Right lung (tissue), 2 donors: ENCODE measurements at regions not wholly inside any gene's neighbourhood (a gene's known extent, or its start where the extent isn't known, plus 50 kb on each side); places are given as distances from the start of the nearest gene placed in this dataset.

ENCODE experiments used
- DNase-seq, 2 donors: peaks; one replicate each; pipeline ENCODE4 v3.0.0-alpha.2; 2013

DNA sequence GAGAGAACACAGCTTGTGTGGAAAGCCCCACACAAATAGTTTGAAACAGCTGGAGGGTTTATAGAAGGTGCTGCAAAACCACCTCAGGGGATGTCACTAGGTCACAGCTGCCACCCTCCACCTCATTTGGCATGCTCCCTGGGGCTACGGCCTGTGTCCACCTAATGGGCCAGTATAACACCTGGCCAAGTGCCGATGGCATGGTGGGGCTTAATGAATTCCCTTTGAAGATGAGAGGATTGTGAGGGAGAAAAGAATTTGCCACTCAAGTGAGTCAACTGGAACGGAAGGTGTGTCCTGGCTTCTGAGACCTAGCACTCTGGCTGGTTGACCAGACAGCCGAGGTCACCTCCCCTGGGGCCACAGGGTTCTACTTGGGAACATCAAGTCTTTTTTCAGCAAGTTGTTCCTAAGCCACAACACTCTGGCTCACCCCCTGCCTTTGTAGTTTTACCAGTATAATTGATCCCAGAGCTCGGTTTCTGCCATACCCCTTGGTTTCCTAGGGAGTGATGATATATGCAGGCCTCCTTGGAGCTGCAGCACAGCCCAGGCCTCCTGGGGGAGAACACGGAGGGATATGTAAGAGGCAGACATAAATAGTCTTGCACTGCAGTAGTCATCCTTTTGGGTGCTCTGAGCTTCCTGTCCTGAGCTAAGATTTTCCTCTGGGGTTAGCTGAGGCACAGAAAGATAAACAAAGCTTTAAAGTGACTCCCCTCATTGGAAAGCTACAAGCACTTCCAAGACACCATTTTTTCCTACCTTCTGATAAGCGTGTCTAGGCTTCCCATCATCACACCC is 178.2 kb upstream of the LPP start:
- no peak for DNase-seq

DNA sequence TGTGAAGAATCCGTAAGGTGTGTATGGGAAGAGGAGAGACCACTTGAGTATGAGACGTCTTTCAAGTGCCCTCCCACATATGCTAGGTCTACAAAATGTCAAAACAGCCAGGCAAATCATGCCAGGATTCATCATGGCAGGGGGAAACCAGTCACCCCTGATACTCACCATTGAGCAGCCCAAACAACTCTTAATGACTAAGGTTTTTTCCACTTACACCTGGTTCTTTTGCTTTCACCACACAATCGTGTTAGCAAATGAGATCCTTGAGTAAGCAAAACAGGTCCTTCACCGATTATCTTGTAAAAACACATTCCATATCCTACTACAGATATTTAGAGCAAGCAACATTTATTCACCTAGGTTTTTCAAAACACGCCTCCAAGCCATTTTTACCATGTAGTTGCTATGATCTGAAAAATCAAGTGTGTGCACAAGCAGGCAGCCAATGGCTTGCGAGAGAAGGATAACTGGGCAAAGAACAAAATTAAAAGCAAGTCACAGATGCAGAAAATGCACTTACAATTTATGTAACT is 177.5 kb upstream of the LPP start:
- no peak for DNase-seq

DNA sequence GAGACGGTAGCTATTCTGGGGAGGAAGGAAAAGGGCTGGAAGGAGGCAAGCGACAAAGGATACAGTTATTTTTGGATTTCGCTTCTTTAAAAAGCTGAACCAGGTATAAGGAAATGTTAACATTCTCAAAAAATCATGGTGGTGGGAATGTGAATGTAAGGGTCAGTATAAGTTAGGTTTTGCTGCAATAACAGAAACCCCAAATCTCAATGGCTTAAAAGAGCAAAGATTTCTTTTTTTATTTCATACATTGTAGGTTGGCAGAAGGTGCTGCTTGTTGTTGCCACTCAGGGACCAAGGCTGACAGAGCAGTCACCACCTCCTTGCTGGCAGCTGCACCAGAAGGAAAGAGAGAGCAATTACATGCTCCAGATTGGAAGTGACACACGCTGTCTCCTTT is 176.3 kb upstream of the LPP start:
- DNase-seq = no peak

DNA sequence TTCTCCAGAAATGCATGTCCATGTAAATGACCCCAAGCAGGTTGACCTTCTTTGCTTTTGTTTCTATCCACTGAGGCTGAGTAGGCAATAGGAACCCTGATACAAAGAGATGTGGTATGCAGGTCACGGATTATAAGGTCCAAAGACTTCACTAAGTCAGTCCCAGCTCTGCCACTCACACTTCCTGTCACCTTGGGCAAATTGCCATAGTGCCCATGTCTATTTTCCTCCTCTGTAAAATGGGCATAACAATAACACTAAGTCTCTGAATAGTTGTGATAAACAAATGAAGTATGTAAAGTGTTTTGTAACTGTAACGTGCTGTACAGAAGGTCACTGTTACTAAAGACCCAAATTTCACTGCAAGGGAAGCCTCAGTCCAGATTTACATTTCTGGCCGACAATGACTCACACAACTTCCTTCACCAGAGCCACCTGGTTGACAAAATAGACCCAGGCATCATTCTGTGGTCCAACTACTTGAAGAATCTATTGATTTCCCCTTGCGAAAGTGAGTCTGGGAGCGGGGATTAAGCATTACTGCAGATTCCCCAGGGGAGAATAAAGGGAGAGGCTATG is 175.4 kb upstream of the LPP start:
- no peak for DNase-seq

DNA sequence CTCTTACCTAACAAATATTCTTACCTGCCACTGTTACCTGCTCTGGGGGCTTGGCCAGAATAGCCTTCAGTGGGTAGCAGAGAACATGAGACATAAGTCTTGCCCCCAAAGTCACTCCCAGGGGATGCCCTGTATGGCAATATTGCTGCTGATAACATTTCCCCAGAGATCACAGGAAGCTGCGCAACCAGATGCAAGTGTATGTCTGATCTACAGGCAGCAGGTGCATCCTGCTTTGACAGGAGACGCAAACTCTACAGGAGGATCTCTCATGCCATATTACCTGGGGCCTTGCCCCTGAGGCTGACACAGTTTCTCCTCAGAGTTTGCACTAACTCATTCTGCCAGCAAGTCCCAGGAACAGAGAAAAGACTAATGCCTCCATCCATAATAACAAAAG is 174.4 kb upstream of the LPP start:
- DNase-seq = no peak

DNA sequence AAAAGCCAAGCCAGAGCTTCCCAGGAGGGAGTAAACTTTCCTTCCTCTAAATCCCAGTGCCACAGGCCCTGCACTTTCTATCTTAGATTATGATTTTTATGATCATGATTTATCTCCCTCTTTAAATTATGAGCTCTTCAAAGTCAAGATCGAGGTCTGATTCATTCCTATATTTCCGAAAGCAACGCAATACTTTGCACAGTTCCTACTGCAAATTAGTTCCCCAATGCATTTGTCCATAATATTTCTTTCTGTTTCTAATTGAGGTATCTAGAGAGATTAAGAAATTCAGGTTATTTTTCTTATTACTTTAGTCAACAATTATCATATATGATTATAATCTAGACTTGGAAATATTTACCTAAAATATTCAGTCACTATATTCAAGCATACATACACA is 173.1 kb upstream of the LPP start:
- no peak for DNase-seq

DNA sequence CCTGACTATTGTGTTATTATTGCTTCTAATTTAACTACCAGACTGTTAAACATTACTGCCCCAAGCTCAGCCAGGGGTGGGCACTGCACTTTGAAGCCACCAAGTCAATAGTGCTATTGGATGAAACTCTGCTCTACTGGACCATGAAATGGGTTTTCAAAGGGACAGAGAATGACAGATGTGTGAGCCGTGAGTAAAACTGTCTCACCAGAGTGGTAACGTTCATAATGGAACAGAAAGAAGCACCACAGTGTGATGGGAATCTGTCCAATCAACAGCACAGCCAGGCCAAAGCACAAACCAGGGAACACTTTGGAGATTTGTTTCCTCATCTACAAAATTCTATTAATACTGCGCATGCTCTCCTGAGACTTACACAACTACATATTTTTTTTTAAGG is 171.8 kb upstream of the LPP start:
- DNase-seq = no peak

DNA sequence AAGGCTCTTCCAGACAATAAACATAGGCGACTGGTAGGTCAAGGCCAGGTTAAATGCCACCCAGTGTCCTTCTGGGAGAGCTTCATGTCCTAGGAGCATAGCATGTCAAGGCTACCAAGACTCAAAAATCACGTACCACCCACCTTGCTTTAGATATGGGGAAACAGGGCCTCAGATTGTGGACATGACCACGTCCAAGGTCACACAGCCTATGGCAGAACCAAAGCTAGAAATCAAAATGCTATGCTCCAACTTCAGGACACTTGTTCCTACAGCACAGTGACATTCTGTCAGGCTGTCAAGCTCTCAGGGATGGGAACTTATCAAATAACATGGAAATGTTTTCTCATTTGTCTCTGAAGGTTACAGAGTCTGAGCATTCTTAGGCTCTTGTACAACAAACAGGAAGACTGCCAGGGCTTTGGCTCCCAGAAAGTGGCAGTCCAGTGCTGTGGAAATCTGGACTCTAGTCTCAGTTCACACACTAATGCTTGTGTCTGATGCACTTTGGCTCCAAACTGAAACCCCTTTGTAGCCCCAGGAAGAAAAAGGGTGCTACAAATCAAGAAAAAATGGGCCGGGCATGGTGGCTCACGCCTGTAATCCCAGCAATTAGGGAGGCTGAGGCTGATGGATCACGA is 170.4 kb upstream of the LPP start:
- DNase-seq = no peak

DNA sequence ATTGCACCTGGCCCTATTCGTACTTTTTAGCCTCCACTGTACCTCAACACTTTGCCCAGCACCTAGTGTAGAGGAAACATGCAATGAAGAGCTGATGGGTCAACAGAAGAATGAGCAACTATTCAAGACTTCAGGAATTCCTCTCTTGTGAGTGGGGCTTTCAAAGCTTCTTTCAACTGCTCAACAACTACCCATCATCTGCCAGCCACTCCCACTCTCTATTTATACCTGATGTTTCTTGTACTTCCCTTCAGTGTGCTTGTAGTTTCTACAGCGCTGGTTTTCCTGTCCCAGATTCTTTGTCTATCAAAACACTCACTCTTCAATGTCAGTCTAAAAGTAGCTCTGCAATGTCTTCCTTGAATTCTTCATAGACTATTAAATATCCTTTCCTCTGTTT is 168.3 kb upstream of the LPP start:
- DNase-seq = no peak

DNA sequence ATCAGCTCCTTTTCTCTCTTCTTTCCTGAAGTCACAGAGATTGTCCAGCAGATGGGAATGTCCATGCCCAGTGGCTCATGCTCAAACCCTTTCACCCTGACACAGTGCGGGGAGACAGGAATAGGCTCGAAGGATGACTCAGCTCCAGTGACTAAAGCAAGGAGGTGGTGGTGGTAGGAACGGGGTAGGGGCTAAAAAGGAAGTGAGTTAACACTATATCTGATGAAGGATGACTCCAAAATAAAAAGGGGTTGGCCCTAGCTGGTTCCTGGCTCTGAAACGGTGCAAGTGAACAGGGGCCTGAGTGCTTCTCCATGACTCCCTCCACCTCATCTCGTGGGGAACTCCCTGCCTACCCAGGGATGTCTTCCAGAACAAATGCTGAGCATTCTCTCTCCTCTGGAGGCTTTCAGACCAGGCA is 167.4 kb upstream of the LPP start:
- DNase-seq = no peak

DNA sequence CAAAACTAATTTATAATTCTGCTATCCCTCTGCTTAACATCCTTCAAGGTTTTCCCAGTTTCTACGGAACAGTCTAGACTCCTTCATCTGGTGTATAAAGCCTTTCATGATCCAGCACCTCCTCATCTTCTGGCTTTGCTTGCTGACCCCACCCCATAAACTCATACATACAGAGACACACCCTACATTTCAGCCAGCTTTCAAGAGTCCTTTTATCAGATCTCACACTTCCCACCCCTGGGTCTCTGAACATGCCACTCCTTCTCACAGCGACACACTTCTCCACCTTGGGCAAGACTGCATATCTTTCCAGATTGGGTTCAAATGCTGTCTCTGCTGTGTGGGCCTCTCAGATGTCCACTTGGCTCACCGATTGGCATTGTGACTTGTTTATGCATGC is 166.8 kb upstream of the LPP start:
- DNase-seq = no peak

DNA sequence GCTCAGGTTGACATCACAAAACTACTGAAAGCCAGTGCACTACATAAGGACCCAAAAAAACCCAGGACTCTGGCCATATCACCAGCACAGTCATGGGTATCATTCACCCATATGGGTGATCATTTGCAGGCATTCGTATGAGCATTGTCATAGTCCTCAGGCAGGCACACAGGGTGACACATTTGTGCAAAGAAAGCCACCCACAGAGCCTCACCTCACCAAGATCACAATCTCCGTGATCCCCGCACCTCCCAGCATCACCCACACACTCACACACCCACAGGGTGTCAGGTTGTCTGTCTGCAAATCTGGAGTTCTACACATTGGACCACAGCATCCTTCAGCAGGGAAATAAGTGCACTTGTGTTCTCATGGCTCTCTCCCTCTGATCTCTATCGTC is 166.0 kb upstream of the LPP start:
- no peak for DNase-seq

DNA sequence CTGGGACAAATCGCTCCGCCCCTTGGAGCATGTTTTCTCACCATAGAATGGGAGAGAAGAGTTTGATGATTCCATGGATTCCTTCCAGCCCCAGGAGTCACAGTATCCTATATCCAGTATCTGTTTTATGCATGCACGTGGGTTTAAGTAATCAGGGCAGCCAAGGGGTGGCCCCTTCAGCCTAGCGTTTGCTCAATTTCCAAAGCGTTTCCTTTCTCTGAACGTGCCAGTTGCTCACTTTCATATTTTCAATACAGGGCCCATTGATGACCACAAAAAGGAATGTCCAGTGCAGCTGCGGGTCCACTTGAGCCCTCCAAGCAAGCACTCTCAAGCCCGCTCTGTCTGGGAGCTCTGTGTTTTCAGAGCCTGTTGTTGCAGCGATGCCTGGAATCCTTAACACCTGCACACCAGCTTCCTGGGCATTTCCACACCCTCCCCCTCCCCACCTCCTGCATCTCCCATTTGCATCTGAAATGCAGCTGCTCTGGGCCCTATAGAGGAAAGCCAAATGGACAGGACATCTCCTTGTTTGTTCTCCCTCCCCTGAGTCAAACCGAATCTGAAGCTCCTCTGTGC is 164.3 kb upstream of the LPP start:
- no peak for DNase-seq

DNA sequence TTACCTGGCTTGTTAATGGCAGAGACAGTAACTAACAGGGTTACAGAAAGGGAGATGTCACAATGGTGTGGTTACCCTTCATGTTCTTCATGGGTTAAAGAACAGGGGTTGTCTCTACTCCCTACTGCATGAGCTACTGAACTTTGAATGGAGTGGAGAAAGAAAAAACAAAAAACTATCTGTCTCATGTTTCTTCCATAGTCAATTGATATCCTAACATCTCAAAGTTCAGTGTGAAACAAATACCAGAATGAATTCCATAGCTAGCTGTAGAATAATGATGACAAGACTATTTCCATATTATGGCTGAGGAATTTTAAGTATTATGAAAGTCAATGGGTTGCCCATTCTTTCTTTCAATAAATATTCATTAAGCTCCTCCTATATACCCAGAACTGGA is 161.3 kb upstream of the LPP start:
- DNase-seq = no peak

DNA sequence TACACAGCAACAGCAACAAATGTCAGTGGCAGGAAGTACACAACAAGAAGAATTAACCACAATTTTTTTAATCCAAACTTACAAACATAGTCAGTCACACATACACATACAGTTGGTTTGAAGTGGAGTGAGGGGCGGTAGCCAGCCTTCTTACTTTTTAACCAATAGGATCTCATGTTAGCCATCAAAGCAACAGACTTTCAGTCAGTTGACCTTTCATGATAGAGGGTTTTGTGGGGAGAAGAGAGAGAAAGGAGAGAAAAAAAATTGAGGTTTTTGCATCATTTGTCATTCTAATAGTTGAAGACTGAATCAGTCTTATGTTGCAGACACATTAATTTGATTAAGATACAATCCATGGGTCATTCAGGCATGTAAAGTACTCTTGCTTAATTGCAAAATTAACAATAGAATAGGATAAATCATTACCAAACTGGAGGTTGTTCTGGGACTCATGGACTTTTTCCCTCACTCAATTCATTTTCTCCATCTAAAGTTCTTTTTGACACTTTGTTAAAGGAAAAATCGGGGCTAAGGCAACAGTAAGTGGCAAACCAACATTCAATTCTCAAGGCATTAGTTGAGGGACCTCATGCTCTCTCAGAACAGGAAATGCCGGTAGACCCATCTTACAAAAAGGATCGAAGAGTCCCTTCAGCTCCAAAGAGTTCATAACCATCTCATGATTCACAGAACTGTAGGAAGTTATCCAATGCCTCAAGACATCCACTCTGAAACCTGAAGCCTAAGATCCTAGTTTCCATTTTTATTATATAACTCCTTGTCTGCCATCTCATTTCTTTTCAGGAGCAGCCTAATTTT is 159.5 kb upstream of the LPP start:
- DNase-seq = no peak

DNA sequence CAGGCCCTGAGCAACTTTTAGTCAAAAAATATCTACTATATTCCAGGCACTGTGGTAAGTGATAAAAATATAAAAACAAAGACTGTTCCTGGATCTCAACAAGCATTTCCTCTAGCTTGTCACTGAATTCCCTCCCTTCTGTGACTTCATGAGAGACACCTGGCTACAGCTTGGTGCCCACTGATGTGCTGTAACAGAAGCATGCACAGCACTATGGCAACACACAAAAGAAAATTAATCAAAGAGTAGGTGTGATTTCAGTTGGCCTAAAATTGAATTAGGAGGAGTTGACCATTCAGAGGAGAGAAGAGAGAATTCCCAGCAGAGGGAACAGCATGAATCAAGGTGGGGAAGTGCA is 158.9 kb upstream of the LPP start:
- no peak for DNase-seq

DNA sequence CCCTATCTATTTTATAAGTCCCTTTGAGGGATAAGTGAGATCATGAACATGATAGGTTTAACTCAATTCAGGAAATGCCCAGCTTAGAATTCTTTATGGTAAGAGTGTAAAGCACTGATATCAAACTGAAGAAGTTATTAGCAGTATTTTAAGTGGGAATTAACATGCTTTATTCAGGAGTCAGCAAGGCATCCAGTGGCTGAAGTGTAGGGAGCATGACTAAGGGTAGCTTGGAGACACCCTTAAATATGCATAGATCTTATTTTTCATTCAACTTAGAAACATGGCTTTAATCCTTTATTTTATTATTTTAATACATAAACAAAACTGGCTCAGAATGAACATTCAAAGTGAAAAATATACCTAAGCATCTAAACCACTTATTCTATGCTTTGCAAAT is 158.3 kb upstream of the LPP start:
- no peak for DNase-seq

DNA sequence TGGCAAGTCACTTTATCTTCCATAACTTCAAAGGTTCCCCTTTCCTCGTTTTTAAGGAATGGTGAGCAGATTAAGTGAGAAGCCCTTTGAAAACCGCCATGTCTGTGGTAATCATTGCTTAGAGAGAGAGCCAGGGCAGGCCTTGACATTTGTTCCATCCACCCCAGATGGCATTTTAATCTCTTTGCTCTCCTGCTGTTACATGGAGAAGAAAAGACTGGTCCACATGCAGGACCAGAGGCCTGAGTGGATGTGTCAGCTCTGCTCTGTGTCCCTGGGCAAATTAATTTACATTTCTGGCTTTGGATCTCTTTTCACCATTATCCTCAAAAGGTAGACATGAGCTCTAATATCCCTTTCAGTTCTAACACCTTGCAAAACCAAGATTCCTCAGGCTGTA is 157.3 kb upstream of the LPP start:
- DNase-seq = no peak

DNA sequence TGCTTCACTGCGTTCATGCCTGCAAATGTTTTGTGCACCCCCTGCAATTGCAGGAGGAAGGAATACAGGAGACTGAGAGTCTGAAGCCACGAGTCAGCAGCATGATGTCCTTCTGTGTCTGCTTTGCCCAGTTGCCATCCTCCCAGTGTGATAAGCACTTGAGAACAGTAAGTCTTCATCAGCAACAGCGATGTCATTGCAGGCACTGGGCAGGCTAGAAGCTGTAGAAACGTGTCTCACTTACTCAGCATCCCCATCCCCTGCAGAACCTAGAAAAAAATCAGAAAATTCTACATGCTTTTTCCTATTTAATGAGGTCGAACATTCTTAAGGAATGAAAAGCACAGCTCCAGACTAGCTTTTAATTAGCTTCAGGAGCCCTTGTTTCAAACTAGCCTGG is 156.5 kb upstream of the LPP start:
- no peak for DNase-seq

DNA sequence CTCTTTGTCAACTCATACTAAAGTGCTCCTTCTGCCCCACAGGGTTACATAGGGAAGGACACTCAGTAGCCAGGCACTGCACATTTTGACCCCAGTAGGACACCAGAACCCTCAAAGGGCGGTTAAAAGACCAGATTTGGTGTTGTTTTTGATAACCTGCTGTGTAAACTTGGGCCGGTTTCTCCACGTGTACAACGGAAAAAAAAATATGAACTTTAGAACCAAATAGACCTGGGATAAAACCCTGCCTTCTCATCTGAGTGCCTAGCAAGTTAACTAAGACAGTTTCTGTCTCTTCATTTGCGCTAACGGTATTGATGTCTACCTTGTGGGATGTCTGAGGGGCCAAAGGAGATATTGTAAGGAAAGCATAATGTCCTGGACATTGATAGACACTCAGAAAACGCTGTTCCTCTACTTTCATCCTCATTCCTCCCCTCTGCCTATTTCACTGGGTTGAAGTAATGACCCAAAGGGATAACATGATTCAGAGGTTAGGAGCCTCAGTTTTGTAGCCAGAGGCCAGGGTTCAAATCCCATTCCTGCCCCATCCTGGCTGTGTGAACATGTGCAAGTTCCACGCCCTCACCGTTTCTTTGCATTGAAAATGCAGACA is 155.9 kb upstream of the LPP start:
- no peak for DNase-seq

DNA sequence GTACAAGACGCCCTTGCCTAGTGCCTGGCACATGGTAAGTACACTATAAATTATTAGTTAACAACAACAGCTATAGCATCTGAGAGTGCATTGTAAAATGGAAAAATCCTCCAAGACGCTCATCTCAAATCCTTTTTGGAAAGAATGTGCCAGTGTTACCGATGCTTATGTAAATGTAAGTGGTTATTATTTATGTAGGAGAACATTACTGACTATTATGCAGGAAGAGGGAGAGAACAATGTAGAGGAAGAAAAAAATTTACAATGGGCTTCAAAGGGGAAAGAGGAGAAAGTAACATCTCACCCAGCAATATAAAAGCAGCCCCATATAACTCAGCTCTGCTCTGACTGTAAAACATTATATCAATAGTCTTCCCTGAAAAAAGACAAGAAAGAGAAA is 155.3 kb upstream of the LPP start:
- no peak for DNase-seq

DNA sequence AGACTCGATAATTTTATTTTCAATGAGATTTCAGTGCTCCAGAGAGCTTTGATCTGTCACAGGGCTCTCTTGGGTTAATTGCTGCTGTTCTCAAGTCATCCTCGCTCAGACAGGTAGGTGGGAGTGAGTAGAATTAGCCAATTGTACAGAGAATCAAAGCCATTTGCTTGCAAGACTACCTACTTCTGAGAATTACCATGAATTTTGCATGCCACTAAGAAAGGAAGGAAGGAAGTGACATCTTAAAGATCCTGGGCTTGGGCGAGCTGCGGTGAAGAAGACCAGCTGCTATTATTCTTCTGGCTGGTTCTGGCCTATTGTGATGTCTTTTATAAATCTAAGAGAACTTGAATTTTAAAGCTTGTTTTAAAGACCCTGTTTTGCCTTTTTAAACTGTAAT is 154.1 kb upstream of the LPP start:
- no peak for DNase-seq
